ENCODE measurements at regions not wholly inside any gene's neighbourhood (a gene's known extent, or its start where the extent isn't known, plus 50 kb on each side); places are given as distances from the start of the nearest gene placed in this dataset.

DNA sequence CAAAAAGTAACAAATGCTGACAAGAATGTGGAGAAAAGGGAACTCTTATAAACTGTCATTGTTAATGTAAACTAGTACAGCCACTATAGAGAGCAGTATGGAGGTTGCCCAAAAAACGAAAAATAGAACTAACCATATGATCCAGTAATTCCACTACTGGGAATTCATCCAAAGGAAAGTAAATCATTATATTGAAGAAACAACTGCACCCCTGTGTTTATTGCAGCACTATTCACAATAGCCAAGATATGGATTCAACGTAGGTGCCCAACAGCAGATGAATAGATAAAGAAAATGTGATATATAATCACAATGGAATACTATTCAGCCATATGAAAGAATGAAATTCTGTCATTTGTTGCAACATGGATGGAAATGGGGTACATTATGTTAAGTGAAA lies 188.0 kb upstream of the E2F7 start:
- TF ChIP-seq, protein P1, sequence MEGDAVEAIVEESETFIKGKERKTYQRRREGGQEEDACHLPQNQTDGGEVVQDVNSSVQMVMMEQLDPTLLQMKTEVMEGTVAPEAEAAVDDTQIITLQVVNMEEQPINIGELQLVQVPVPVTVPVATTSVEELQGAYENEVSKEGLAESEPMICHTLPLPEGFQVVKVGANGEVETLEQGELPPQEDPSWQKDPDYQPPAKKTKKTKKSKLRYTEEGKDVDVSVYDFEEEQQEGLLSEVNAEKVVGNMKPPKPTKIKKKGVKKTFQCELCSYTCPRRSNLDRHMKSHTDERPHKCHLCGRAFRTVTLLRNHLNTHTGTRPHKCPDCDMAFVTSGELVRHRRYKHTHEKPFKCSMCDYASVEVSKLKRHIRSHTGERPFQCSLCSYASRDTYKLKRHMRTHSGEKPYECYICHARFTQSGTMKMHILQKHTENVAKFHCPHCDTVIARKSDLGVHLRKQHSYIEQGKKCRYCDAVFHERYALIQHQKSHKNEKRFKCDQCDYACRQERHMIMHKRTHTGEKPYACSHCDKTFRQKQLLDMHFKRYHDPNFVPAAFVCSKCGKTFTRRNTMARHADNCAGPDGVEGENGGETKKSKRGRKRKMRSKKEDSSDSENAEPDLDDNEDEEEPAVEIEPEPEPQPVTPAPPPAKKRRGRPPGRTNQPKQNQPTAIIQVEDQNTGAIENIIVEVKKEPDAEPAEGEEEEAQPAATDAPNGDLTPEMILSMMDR (IDR thresholded peaks at IDR 0.05): no peak
- no peak for TF ChIP-seq POLR2A (IDR thresholded peaks at IDR 0.05)
